Left ventricle myocardium inferior (tissue), 1 donor: ENCODE measurements at regions not wholly inside any gene's neighbourhood (a gene's known extent, or its start where the extent isn't known, plus 50 kb on each side); places are given as distances from the start of the nearest gene placed in this dataset.

Experiments used
- DNase-seq: peaks from one replicate; pipeline ENCODE4 v3.0.0-alpha.2; 2020
- H3K27ac ChIP-seq: fragments of 200-600 bp; replicated peaks from 2 replicates; pipeline ENCODE4 v1.8.0; 2021
- H3K27me3 ChIP-seq: fragments of 200-600 bp; 2 replicates; pipeline ENCODE4 v1.8.0; 2021; ENCODE audit warnings: low read depth
- H3K36me3 ChIP-seq: fragments of 200-600 bp; 2 replicates; pipeline ENCODE4 v1.8.0; 2021
- H3K4me1 ChIP-seq: fragments of 200-600 bp; 2 replicates; pipeline ENCODE4 v1.8.0; 2021
- H3K4me3 ChIP-seq: fragments of 200-600 bp; 2 replicates; pipeline ENCODE4 v1.8.0; 2021; ENCODE audit warnings: mild to moderate bottlenecking, moderate library complexity
- H3K9me3 ChIP-seq: fragments of 200-600 bp; replicated peaks from 2 replicates; pipeline ENCODE4 v1.8.0; 2021
- intact Hi-C: fragments of 100-400 bp; cut with micrococcal nuclease; formaldehyde crosslinking; loops from one replicate; pipeline ENCODE4 v1.11.0; 2022
- TF ChIP-seq, protein P1 (sequence below): fragments of 200-600 bp; IDR thresholded peaks from 2 replicates; pipeline ENCODE4 v1.8.0; 2021; ENCODE audit warnings: antibody characterized with exemption, mild to moderate bottlenecking, borderline replicate concordance
- donor health status: DM: no; HTN: yes; CAD: no; lungs with severe emphysema.

DNA sequence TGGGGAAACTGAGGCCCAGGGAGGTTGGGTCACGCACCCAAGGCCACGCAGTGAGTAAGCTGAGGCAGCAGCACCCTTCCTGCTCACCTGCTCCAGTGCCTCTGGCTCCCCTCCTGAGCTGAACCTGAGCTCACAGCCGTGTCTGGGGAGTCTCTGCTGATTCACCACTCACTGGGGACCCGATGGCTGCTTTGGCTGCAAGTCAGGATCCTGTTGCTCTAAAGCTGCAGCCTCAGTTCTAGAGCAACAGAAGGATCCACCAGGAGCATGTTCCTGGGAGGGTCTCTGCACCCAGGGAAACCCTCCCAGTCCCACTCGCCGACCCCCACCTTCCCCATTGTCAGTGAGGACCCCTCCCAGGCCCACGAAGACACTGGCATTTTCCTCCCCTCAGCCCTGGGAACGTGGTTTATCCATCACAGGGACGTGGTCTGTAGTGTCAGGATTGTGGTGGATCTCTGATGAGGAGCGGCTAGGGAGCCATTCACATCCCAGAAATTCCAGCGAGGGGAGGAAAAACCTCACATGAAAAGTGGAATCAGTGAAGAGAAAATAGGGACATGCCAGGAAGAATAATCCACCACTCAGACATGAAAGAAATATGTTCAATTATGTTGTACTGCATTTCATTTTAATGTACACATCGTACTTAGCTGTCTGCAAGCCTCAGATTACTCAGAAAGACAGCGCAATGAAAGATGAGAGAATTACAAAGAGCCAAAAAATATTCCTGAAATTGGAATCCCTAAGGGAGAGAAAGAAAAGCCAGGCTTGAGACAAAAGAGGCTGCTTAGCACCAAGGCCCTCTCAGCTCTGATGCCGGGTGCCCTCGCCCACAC, 447.2 kb downstream of the MATN1 start:
- no peaks in the 10 kb centered on the region for H3K9me3 ChIP-seq
- no peaks in the 10 kb centered on the region for H3K36me3 ChIP-seq
- TF ChIP-seq, protein P1, sequence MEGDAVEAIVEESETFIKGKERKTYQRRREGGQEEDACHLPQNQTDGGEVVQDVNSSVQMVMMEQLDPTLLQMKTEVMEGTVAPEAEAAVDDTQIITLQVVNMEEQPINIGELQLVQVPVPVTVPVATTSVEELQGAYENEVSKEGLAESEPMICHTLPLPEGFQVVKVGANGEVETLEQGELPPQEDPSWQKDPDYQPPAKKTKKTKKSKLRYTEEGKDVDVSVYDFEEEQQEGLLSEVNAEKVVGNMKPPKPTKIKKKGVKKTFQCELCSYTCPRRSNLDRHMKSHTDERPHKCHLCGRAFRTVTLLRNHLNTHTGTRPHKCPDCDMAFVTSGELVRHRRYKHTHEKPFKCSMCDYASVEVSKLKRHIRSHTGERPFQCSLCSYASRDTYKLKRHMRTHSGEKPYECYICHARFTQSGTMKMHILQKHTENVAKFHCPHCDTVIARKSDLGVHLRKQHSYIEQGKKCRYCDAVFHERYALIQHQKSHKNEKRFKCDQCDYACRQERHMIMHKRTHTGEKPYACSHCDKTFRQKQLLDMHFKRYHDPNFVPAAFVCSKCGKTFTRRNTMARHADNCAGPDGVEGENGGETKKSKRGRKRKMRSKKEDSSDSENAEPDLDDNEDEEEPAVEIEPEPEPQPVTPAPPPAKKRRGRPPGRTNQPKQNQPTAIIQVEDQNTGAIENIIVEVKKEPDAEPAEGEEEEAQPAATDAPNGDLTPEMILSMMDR = no peak
- H3K27me3 ChIP-seq = peaks cover 75% of the 10 kb centered on the region
- H3K27ac ChIP-seq = no peak overlapping the region
- H3K4me1 ChIP-seq = no peaks in the 10 kb centered on the region
- DNase-seq = no peak
- intact Hi-C loops = no loop called here
- H3K4me3 ChIP-seq = no peak overlapping the region

DNA sequence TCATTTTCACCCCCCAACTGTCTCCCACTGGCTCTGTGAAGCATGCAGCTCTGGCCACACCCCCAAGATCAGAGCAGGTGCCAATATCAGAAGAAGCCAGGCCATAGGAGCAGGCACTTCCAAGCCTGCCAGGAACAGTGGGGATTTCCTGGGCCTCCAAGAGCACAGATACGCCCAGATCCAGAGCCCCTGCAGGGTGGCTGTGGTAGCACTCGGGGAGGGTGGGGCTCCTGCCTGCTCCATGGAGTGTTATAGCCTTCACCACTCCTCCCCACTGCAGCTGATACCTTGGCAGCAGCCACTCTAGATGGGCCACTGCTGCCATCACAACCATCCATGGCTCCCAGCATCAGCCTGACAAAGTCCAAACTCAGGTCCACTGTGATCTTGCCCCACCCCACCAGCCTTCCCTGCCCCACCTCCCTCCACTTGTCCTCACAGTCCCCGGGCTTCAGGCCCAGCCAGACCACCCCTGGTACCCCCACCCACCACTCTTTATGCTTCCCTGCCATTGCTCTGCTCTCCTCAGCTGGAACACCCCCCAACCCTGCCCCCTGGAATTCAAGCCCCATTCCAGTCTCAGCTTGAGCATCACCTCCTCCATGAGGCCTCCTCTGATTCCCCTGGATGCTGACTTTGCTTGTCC, 448.3 kb downstream of the MATN1 start:
- Histone ChIP-seq H3K27me3 (peaks cover 80% of the 10 kb centered on the region), H3K27ac (no peak overlapping the region), H3K4me3 (no peak overlapping the region), H3K9me3 (no peaks in the 10 kb centered on the region), H3K4me1 (no peaks in the 10 kb centered on the region), H3K36me3 (no peaks in the 10 kb centered on the region)
- TF ChIP-seq, protein P1 = no peak
- DNase-seq = no peak
- intact Hi-C loops = no loop called here

DNA sequence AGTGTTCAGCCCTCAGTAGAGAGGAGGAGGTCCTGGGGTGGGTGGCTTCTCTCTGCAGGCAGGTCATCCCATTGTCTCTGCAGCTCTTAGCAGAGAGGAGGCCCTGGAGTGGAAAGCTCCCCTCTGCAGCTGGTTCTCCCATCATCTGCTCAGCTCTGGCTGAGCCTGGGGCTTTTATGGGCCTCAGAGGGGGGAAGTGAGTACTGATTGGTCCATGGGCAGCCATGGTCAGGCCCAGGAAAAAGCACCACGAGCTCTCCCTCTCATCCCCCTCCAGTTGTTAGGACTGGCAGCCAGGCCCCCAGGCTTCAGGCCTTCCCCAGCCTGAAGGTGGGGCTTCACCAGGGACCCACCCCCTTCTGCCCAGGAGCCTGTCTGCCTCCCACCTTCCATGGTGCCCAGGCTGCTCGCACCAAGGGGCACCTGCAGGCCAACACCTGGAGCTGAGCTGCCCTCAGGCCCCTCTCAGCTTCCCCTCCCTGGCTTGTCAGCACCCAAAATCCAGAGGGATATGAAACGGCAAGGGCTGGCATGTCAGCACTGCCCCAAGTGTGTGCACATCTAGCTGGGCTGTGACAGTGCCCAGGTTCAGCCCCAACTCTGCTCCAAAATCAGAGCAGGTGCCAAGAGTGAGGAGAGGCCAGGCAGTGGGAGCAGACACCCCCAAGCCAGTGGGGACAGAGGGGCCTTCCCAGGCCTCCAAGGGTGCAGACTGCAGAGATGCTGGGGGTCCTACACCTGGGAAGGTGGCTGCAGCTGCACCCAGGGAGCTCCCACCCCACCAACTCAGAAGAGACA, 449.0 kb downstream of the MATN1 start:
- Histone ChIP-seq H3K4me1 (no peaks in the 10 kb centered on the region), H3K27ac (no peak overlapping the region), H3K36me3 (no peaks in the 10 kb centered on the region), H3K4me3 (no peak overlapping the region), H3K27me3 (peaks cover 85% of the 10 kb centered on the region), H3K9me3 (no peaks in the 10 kb centered on the region)
- intact Hi-C loops = no loop called here
- TF ChIP-seq, protein P1 = no peak
- DNase-seq = no peak

DNA sequence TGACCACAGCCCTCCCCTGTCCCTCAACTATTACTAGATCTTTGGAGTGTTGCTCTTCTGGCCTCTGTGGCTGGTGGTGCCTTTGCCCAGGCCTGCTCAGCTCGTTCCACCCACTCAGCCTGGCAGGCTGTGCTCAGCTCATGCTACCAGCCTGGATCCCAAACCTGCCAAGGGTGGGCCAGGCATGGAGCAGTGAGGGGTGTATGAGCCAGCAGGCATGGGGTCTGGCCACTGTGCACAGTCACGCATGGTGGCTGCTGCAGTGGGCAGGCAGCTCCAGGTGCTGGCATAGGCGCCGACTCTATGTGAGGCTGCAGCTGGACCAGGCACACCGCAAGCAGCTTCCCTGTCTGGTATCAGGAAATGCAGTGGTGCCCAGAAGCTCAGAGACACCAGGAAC, 449.9 kb downstream of the MATN1 start:
- no peak overlapping the region for H3K4me3 ChIP-seq
- no peak overlapping the region for H3K27ac ChIP-seq
- DNase-seq = no peak
- intact Hi-C loops = no loop called here
- no peaks in the 10 kb centered on the region for H3K4me1 ChIP-seq
- TF ChIP-seq, protein P1 = no peak
- no peaks in the 10 kb centered on the region for H3K9me3 ChIP-seq
- H3K27me3 ChIP-seq = peaks cover 86% of the 10 kb centered on the region
- H3K36me3 ChIP-seq = no peaks in the 10 kb centered on the region

DNA sequence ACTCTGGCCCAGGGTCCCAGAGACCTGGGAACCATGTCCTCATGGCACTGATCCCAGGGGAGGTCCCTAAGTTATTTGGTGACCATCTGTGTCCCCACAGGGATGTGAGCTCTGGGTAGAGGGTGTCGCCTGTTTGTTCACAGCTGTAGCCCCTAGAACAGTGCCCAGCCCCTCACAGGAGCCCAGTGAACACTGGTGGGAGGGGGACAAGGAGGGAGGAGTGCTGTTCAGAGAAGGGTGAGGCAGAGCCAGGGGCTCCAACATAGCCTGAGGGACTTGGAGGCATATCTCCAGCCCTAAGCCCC, 450.4 kb downstream of the MATN1 start:
- TF ChIP-seq, protein P1 = no peak
- no peak for DNase-seq
- Histone ChIP-seq H3K36me3 (no peaks in the 10 kb centered on the region), H3K4me1 (no peaks in the 10 kb centered on the region), H3K4me3 (no peak overlapping the region), H3K27ac (no peak overlapping the region), H3K27me3 (peaks cover 85% of the 10 kb centered on the region), H3K9me3 (no peaks in the 10 kb centered on the region)
- intact Hi-C loops = no loop called here
